ENCODE measurements at regions not wholly inside any gene's neighbourhood (a gene's known extent, or its start where the extent isn't known, plus 50 kb on each side); places are given as distances from the start of the nearest gene placed in this dataset.

GRCh38 chr2:144158096-144158495 is 361.8 kb downstream of the ZEB2 start:
- POLR2A ChIA-PET = no interaction called here
- no peak for TF ChIP-seq CTCF (IDR thresholded peaks at IDR 0.05; ENCODE audit: control extremely low read depth, extremely low read depth, low read depth, missing control alignments)
- CTCF ChIA-PET = no interaction called here
- DNase-seq (ENCODE audit: extremely low spot score) = no peak

GRCh38 chr2:144156736-144157640 is 362.9 kb downstream of the ZEB2 start:
- ChIA-PET POLR2A (no interaction called here), CTCF (no interaction called here)
- TF ChIP-seq CTCF (IDR thresholded peaks at IDR 0.05; ENCODE audit: control extremely low read depth, extremely low read depth, low read depth, missing control alignments) = no peak
- DNase-seq (ENCODE audit: extremely low spot score) = no peak

- ChIA-PET CTCF (interaction anchor here (1.1 kb wide), 1 partner anchor 8 kb away, joined by 5 read pairs; no protein-coding TSS in a partner anchor), POLR2A (no interaction called here)
- TF ChIP-seq CTCF (IDR thresholded peaks at IDR 0.05; ENCODE audit: control extremely low read depth, extremely low read depth, low read depth, missing control alignments) = no peak
- no peak for DNase-seq (ENCODE audit: extremely low spot score)
Observed at GRCh38 chr2:144154205-144154604, 365.7 kb downstream of the ZEB2 start.

GRCh38 chr2:144152817-144153271 is 367.1 kb downstream of the ZEB2 start:
- ChIA-PET CTCF (no interaction called here), POLR2A (no interaction called here)
- TF ChIP-seq CTCF (IDR thresholded peaks at IDR 0.05; ENCODE audit: control extremely low read depth, extremely low read depth, low read depth, missing control alignments) = no peak
- no peak for DNase-seq (ENCODE audit: extremely low spot score)

- no peak for DNase-seq (ENCODE audit: extremely low spot score)
- ChIA-PET CTCF (interaction anchor here (1.4 to 1.8 kb wide), 2 partner anchors 10 to 13 kb away, joined by 3 to 7 read pairs; no protein-coding TSS in a partner anchor), POLR2A (no interaction called here)
- TF ChIP-seq CTCF (IDR thresholded peaks at IDR 0.05; ENCODE audit: control extremely low read depth, extremely low read depth, low read depth, missing control alignments) = no peak
Observed at GRCh38 chr2:144151851-144152250, 368.1 kb downstream of the ZEB2 start.

GRCh38 chr2:144151405-144151804 is 368.5 kb downstream of the ZEB2 start:
- POLR2A ChIA-PET = no interaction called here
- DNase-seq (ENCODE audit: extremely low spot score) = no peak
- TF ChIP-seq CTCF (IDR thresholded peaks at IDR 0.05; ENCODE audit: control extremely low read depth, extremely low read depth, low read depth, missing control alignments) = no peak
- CTCF ChIA-PET = interaction anchor here (1.4 to 1.8 kb wide), 2 partner anchors 11 to 13 kb away, joined by 3 to 7 read pairs; no protein-coding TSS in a partner anchor
